Ascending aorta (tissue), 2 donors: ENCODE measurements at regions not wholly inside any gene's neighbourhood (a gene's known extent, or its start where the extent isn't known, plus 50 kb on each side); places are given as distances from the start of the nearest gene placed in this dataset.
"Not testable (repeated sequence)": the region's sequence is repeated elsewhere in the genome, so short reads cannot be mapped to it uniquely, and the experiment has no call there.

Experiments
- DNase-seq, 2 donors: peaks; one replicate each; pipeline ENCODE4 v3.0.0-alpha.2; 2019; ENCODE audit warnings: low spot score in 2 of 2
- H3K27ac ChIP-seq, 2 donors: fragments of 200-600 bp; sonication (generic); one replicate each; pipeline ENCODE4 v1.5.1; 2016 to 2017; ENCODE audit warnings: mild to moderate bottlenecking in 1 of 2
- H3K27me3 ChIP-seq: fragments of 200-600 bp; sonication (generic); one replicate; pipeline ENCODE4 v1.5.1; 2017
- H3K36me3 ChIP-seq, 2 donors: fragments of 200-600 bp; sonication (generic); one replicate each; pipeline ENCODE4 v1.5.1; 2016
- H3K4me1 ChIP-seq, 2 donors: fragments of 200-600 bp; sonication (generic); one replicate each; pipeline ENCODE4 v1.5.1; 2016 to 2017; ENCODE audit warnings: mild to moderate bottlenecking in 1 of 2
- H3K4me3 ChIP-seq, 2 donors: fragments of 200-600 bp; sonication (generic); one replicate each; pipeline ENCODE4 v1.5.1; 2016 to 2017; ENCODE audit warnings: mild to moderate bottlenecking in 1 of 2
- H3K9me3 ChIP-seq, 2 donors: fragments of 200-600 bp; sonication (generic); one replicate each; pipeline ENCODE4 v1.5.1; 2016
- intact Hi-C: fragments of 100-400 bp; cut with DNase I; formaldehyde crosslinking; loops from one replicate; pipeline ENCODE4 v1.15.1; 2023
- TF ChIP-seq, protein P1 (sequence below), 3 experiments: fragments of 200-600 bp in 2 of 3; fragments of 450-650 bp in 1 of 3; sonication (generic) in 2 of 3; IDR thresholded peaks; one replicate each; pipeline ENCODE4 v1.5.1; 2016 to 2019; ENCODE audit warnings: antibody characterized with exemption in 3 of 3, mild to moderate bottlenecking in 1 of 3, moderate library complexity in 1 of 3

- Histone ChIP-seq H3K4me1 (no peaks in the 10 kb centered on the region), H3K36me3 (no peaks in the 10 kb centered on the region), H3K4me3 (no peak overlapping the region), H3K9me3 (no peaks in the 10 kb centered on the region), H3K27me3 (no peaks in the 10 kb centered on the region), H3K27ac (no peak overlapping the region)
- DNase-seq = no peak
- TF ChIP-seq, protein P1, sequence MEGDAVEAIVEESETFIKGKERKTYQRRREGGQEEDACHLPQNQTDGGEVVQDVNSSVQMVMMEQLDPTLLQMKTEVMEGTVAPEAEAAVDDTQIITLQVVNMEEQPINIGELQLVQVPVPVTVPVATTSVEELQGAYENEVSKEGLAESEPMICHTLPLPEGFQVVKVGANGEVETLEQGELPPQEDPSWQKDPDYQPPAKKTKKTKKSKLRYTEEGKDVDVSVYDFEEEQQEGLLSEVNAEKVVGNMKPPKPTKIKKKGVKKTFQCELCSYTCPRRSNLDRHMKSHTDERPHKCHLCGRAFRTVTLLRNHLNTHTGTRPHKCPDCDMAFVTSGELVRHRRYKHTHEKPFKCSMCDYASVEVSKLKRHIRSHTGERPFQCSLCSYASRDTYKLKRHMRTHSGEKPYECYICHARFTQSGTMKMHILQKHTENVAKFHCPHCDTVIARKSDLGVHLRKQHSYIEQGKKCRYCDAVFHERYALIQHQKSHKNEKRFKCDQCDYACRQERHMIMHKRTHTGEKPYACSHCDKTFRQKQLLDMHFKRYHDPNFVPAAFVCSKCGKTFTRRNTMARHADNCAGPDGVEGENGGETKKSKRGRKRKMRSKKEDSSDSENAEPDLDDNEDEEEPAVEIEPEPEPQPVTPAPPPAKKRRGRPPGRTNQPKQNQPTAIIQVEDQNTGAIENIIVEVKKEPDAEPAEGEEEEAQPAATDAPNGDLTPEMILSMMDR (IDR thresholded peaks at IDR 0.05) = no peak
- intact Hi-C loops = no loop called here
Measured at GRCh38 chr10:78236416-78237015, 202.9 kb downstream of the RPS24 start.

- DNase-seq, H3K9me3 ChIP-seq, H3K4me3 ChIP-seq, H3K27me3 ChIP-seq, H3K36me3 ChIP-seq, H3K4me1 ChIP-seq, H3K27ac ChIP-seq, intact Hi-C loops: not testable (repeated sequence)
Measured at GRCh38 chr10:78237951-78238350, 204.3 kb downstream of the RPS24 start.

DNA sequence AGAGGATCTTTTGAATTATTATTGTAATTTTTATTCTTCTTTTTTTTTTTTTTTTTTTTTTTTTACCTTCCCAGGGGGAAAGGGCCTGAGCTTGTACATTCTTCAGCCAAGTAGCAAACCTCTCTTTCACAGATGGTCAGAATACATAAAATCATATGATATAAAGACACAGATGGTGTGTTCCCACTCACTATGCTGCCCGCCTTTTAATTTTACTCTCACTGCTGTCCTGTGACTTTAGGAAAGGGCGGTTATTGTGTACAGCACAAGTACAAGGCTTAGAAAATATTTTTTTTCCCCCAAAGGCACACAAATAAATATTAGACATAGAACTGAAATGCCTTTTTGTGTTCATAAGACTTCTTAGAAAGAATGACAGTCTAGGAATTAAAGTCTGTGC, 213.6 kb downstream of the RPS24 start:
- Histone ChIP-seq H3K36me3 (no peaks in the 10 kb centered on the region), H3K4me1 (peaks cover 0 to 3% of the 10 kb centered on the region in 2 donors), H3K27ac (peak overlapping the region in 1 of 2 donors; percentile 81), H3K4me3 (no peak overlapping the region), H3K9me3 (no peaks in the 10 kb centered on the region), H3K27me3 (no peaks in the 10 kb centered on the region)
- DNase-seq = no peak
- TF ChIP-seq, protein P1 (IDR thresholded peaks at IDR 0.05) = no peak
- intact Hi-C loops = no loop called here

- Histone ChIP-seq H3K36me3 (no peaks in the 10 kb centered on the region), H3K27ac (peak overlapping the region; percentile 75 to 81), H3K9me3 (no peaks in the 10 kb centered on the region), H3K4me1 (peaks cover 0 to 3% of the 10 kb centered on the region in 2 donors), H3K27me3 (no peaks in the 10 kb centered on the region), H3K4me3 (no peak overlapping the region)
- TF ChIP-seq, protein P1 (IDR thresholded peaks at IDR 0.05) = no peak
- intact Hi-C loops = no loop called here
- no peak for DNase-seq
Measured at GRCh38 chr10:78247821-78248220, 214.2 kb downstream of the RPS24 start.

- H3K4me1 ChIP-seq = peaks cover 0 to 3% of the 10 kb centered on the region in 2 donors
- DNase-seq = peak in 1 of 2 donors; percentile 71
- H3K4me3 ChIP-seq = peak overlapping the region; percentile 12 to 58
- peak overlapping the region; percentile 75 to 81 for H3K27ac ChIP-seq
- intact Hi-C loops = no loop called here
- H3K9me3 ChIP-seq = no peaks in the 10 kb centered on the region
- H3K36me3 ChIP-seq = no peaks in the 10 kb centered on the region
- no peaks in the 10 kb centered on the region for H3K27me3 ChIP-seq
- TF ChIP-seq, protein P1 (IDR thresholded peaks at IDR 0.05) = no peak
Measured at GRCh38 chr10:78248651-78249464, 215.2 kb downstream of the RPS24 start.

DNA sequence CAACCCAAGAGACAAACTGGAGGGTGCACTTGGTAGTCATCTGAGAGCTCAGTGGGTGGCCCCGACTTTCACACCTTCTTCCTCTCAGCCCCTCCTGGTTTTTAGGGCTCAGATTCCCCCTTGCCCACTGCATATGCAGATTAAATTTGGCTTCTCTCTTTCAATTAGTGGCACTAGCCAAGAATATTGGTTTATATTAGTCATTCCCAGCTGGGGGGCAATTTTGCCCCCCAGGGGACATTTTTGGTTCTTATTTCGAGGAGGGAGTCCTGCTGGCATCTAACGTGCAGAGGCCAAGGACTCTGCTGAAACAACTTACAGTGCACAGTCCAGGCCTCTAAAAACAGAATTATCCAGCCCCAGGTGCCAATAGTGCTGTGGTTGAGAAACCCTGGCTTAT, 216.0 kb downstream of the RPS24 start:
- Histone ChIP-seq H3K4me1 (peaks cover 0 to 3% of the 10 kb centered on the region in 2 donors), H3K4me3 (no peak overlapping the region), H3K9me3 (no peaks in the 10 kb centered on the region), H3K27me3 (no peaks in the 10 kb centered on the region), H3K27ac (no peak overlapping the region), H3K36me3 (no peaks in the 10 kb centered on the region)
- TF ChIP-seq, protein P1 (IDR thresholded peaks at IDR 0.05) = no peak
- intact Hi-C loops = no loop called here
- no peak for DNase-seq
